B cell (primary cell): ENCODE measurements at regions not wholly inside any gene's neighbourhood (a gene's known extent, or its start where the extent isn't known, plus 50 kb on each side); places are given as distances from the start of the nearest gene placed in this dataset.

Source experiments
- ATAC-seq: fragments of 200-7000 bp; cut with Tn5 transposase; one replicate; pipeline ENCODE4 v1.10.0; 2021; ENCODE audit warnings: low read depth, mild to moderate bottlenecking, moderate number of reproducible peaks, moderate library complexity
- CTCF ChIA-PET: fragments of 350-600 bp; sonication (Branson Sonifier 250); formaldehyde crosslinking; loops from one replicate; lab custom pipeline; 2021; ENCODE audit warnings: antibody characterized with exemption, inconsistent platforms; lab: Charles Lee
- POLR2A ChIA-PET: fragments of 350-600 bp; sonication (Branson Sonifier 250); formaldehyde crosslinking; loops from one replicate; lab custom pipeline; 2021; ENCODE audit warnings: antibody characterized with exemption; lab: Charles Lee
- DNase-seq: peaks from one replicate; pipeline ENCODE4 v3.0.0; 2013
- H2AFZ ChIP-seq: 2 replicates; pipeline ENCODE4 v1.6.1; 2012; ENCODE audit warnings: mild to moderate bottlenecking, low read depth, low read length; ENCODE audit not compliant: insufficient read depth, poor library complexity, severe bottlenecking
- H3K27ac ChIP-seq, 2 donors: 1 replicate in 1 of 2; 2 replicates in 1 of 2; pipeline ENCODE4 v1.5.1; 2012 to 2013; ENCODE audit warnings: low read length in 2 of 2, mild to moderate bottlenecking in 2 of 2, moderate library complexity in 1 of 2
- H3K27me3 ChIP-seq, 4 experiments: fragments of 200-600 bp in 1 of 4; sonication (generic) in 1 of 4; replicated peaks in 1 of 4; 1 replicate in 2 of 4; 2 replicates in 2 of 4; pipeline versions ENCODE4 v1.6.1 to v1.7.0; 2013 to 2016; ENCODE audit warnings: low read length in 3 of 4, mild to moderate bottlenecking in 2 of 4, mixed read lengths in 1 of 4, moderate library complexity in 1 of 4; ENCODE audit not compliant: insufficient read depth in 4 of 4, control insufficient read depth in 3 of 4; ENCODE audit errors: control extremely low read depth in 1 of 4
- H3K36me3 ChIP-seq, 2 experiments: replicated peaks in 1 of 2; 1 replicate in 1 of 2; 2 replicates in 1 of 2; pipeline versions ENCODE4 v1.6.1 to v1.7.1; 2013; ENCODE audit warnings: low read length in 1 of 2; ENCODE audit not compliant: insufficient read depth in 2 of 2, control insufficient read depth in 1 of 2; ENCODE audit errors: control extremely low read depth in 1 of 2, extremely low read depth in 1 of 2
- H3K4me1 ChIP-seq, 2 donors: fragments of 200-600 bp in 1 of 2; sonication (generic) in 1 of 2; 1 replicate in 1 of 2; 2 replicates in 1 of 2; pipeline versions ENCODE4 v1.5.1 to v1.6.1; 2013 to 2017; ENCODE audit warnings: low read length in 2 of 2; ENCODE audit not compliant: control insufficient read depth in 2 of 2, insufficient read depth in 2 of 2
- H3K4me2 ChIP-seq: replicated peaks from 2 replicates; pipeline ENCODE3; 2012; ENCODE audit warnings: mild to moderate bottlenecking, low read depth, low read length; ENCODE audit not compliant: poor library complexity, severe bottlenecking
- H3K4me3 ChIP-seq, 5 experiments: fragments of 200-600 bp in 1 of 5; sonication (generic) in 1 of 5; 1 replicate in 3 of 5; 2 replicates in 2 of 5; pipeline versions ENCODE4 v1.5.1 to v1.7.0; 2011 to 2016; ENCODE audit warnings: low read length in 4 of 5, mild to moderate bottlenecking in 4 of 5, low read depth in 2 of 5, control low read depth in 1 of 5, moderate library complexity in 1 of 5; ENCODE audit not compliant: insufficient read depth in 1 of 5; ENCODE audit errors: control extremely low read depth in 1 of 5, extremely low read depth in 1 of 5
- H3K79me2 ChIP-seq: fragments of 200-600 bp; sonication (generic); one replicate; pipeline ENCODE4 v1.6.0; 2016; ENCODE audit warnings: low read length; ENCODE audit not compliant: control insufficient read depth, insufficient read depth
- H3K9ac ChIP-seq: fragments of 200-600 bp; sonication (generic); 2 replicates; pipeline ENCODE4 v1.6.1; 2017; ENCODE audit warnings: mild to moderate bottlenecking, low read length, moderate library complexity
- H3K9me3 ChIP-seq, 3 donors: one replicate each; pipeline versions ENCODE4 v1.6.1 to v1.7.1; 2013; ENCODE audit warnings: low read length in 2 of 3; ENCODE audit not compliant: control insufficient read depth in 2 of 3, insufficient read depth in 1 of 3; ENCODE audit errors: control extremely low read depth in 1 of 3
- H4K20me1 ChIP-seq: 2 replicates; pipeline ENCODE4 v1.6.0; 2012; ENCODE audit warnings: mild to moderate bottlenecking, low read length; ENCODE audit not compliant: insufficient read depth, control insufficient read depth, poor library complexity, severe bottlenecking
- H3K27ac Mint-ChIP-seq: one replicate; pipeline ENCODE4 v1.8.0; 2021; ENCODE audit warnings: mixed read lengths
- H3K27me3 Mint-ChIP-seq: one replicate; pipeline ENCODE4 v1.8.0; 2021; ENCODE audit warnings: mixed read lengths
- H3K4me1 Mint-ChIP-seq: one replicate; pipeline ENCODE4 v1.8.0; 2021; ENCODE audit warnings: mixed read lengths
- H3K4me3 Mint-ChIP-seq: one replicate; pipeline ENCODE4 v1.8.0; 2021; ENCODE audit warnings: mixed read lengths
- H3K9me3 Mint-ChIP-seq: one replicate; pipeline ENCODE4 v1.8.0; 2022; ENCODE audit warnings: mixed read lengths; ENCODE audit not compliant: insufficient read depth
- CTCF ChIP-seq: fragments of 200-600 bp; IDR thresholded peaks from one replicate; pipeline ENCODE4 v1.8.0; 2022; ENCODE audit warnings: antibody characterized with exemption, mild to moderate bottlenecking
- EZH2 ChIP-seq: IDR thresholded peaks from 2 replicates; pipeline ENCODE4 v1.6.1; 2012; ENCODE audit warnings: borderline replicate concordance, low read depth, mild to moderate bottlenecking, moderate library complexity, low read length; ENCODE audit not compliant: insufficient read depth, poor library complexity, severe bottlenecking
- WGBS: methylation state at CpG from one replicate; pipeline ENCODE4 v1.1.5; 2013; ENCODE audit warnings: missing lambda C conversion rate; ENCODE audit not compliant: insufficient coverage; 5-methylcytosine and 5-hydroxymethylcytosine counted together
- intact Hi-C: fragments of 100-400 bp; cut with micrococcal nuclease; formaldehyde crosslinking; loops from one replicate; pipeline ENCODE4 v1.10.0; 2022

- intact Hi-C loops: no loop called here
- Mint-ChIP-seq H3K9me3 (no peaks in the 10 kb centered on the region), H3K27me3 (peaks cover under 1% of the 10 kb centered on the region), H3K4me1 (no peaks in the 10 kb centered on the region), H3K27ac (no peak overlapping the region), H3K4me3 (no peak overlapping the region)
- ChIA-PET POLR2A (no interaction called here), CTCF (no interaction called here)
- no peaks in the 10 kb centered on the region for H3K79me2 ChIP-seq
- no peak overlapping the region for H3K4me2 ChIP-seq
- no peak overlapping the region for H2AFZ ChIP-seq
- no peak overlapping the region for H3K4me3 ChIP-seq
- H3K36me3 ChIP-seq: no peaks in the 10 kb centered on the region
- no peak overlapping the region for H3K27ac ChIP-seq
- no peaks in the 10 kb centered on the region for H3K9me3 ChIP-seq
- WGBS: 97% methylated on average over 5 of the region's 5 CpGs
- DNase-seq (no peak), ATAC-seq (no peak)
- H3K4me1 ChIP-seq: no peaks in the 10 kb centered on the region
- H3K9ac ChIP-seq: no peak overlapping the region
- TF ChIP-seq EZH2: no peak
- no peak for TF ChIP-seq CTCF
- H3K27me3 ChIP-seq: no peaks in the 10 kb centered on the region
- no peaks in the 10 kb centered on the region for H4K20me1 ChIP-seq
These were observed 144.6 kb downstream of the TFAP2C start for GRCh38 chr20:56773749-56774148.

DNA sequence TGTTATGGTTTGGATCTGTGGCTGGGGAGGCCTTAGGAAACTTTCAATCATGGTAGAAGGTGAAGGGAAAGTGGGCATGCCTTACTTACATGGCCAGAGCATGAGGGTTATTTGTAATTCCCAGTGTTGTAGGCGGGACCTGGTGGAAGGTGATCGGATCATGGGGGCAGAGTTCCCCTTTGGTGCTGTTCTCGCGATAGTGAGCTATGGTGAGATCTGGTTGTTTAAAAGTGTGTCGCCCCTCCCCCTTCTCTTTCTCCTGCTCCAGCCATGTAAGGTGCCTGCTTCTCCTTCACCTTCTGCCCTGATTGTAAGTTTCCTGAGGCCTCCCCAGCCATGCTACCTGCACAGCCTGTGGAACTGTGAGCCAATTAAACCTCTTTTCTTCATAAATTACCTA, 145.8 kb downstream of the TFAP2C start:
- Mint-ChIP-seq H3K9me3 (no peaks in the 10 kb centered on the region), H3K4me3 (no peak overlapping the region), H3K4me1 (no peaks in the 10 kb centered on the region), H3K27me3 (peaks cover 3% of the 10 kb centered on the region), H3K27ac (no peak overlapping the region)
- Histone ChIP-seq H4K20me1 (no peaks in the 10 kb centered on the region), H3K4me1 (no peaks in the 10 kb centered on the region), H2AFZ (no peak overlapping the region), H3K9ac (no peak overlapping the region), H3K27ac (no peak overlapping the region), H3K4me2 (no peak overlapping the region), H3K79me2 (no peaks in the 10 kb centered on the region), H3K36me3 (no peaks in the 10 kb centered on the region), H3K27me3 (no peaks in the 10 kb centered on the region), H3K4me3 (no peak overlapping the region), H3K9me3 (no peaks in the 10 kb centered on the region)
- no peak for TF ChIP-seq CTCF
- no peak for TF ChIP-seq EZH2
- ChIA-PET CTCF (no interaction called here), POLR2A (no interaction called here)
- ATAC-seq: no peak
- intact Hi-C loops: no loop called here
- 100% methylated on average over 1 of the region's 5 CpGs for WGBS
- DNase-seq: no peak
